Spleen (tissue), 11 donors: ENCODE measurements at regions not wholly inside any gene's neighbourhood (a gene's known extent, or its start where the extent isn't known, plus 50 kb on each side); places are given as distances from the start of the nearest gene placed in this dataset.

ENCODE experiments used
- DNase-seq: peaks from one replicate; pipeline ENCODE4 v3.0.0-alpha.2; 2020
- H3K27ac ChIP-seq, 8 donors: fragments of 200-600 bp; sonication (generic) in 7 of 8; 1 replicate in 4 of 8; 2 replicates in 4 of 8; pipeline versions ENCODE4 v1.5.0 to v1.8.0; 2016 to 2021; ENCODE audit warnings: inconsistent platforms in 4 of 8, mild to moderate bottlenecking in 4 of 8, moderate library complexity in 1 of 8
- H3K27me3 ChIP-seq, 7 donors: fragments of 200-600 bp; sonication (generic) in 6 of 7; replicated peaks in 1 of 7; 1 replicate in 4 of 7; 2 replicates in 3 of 7; pipeline versions ENCODE4 v1.5.0 to v1.8.0; 2016 to 2021; ENCODE audit warnings: inconsistent platforms in 3 of 7, mild to moderate bottlenecking in 1 of 7
- H3K36me3 ChIP-seq, 6 donors: fragments of 200-600 bp; sonication (generic) in 5 of 6; 1 replicate in 4 of 6; 2 replicates in 2 of 6; pipeline versions ENCODE4 v1.5.0 to v1.8.0; 2016 to 2021; ENCODE audit warnings: inconsistent platforms in 2 of 6
- H3K4me1 ChIP-seq, 6 donors: fragments of 200-600 bp; sonication (generic) in 5 of 6; 1 replicate in 3 of 6; 2 replicates in 3 of 6; pipeline versions ENCODE4 v1.5.0 to v1.8.0; 2016 to 2021; ENCODE audit warnings: inconsistent platforms in 3 of 6
- H3K4me3 ChIP-seq, 8 donors: fragments of 200-600 bp; sonication (generic) in 7 of 8; 1 replicate in 4 of 8; 2 replicates in 4 of 8; pipeline versions ENCODE4 v1.5.0 to v1.8.0; 2016 to 2021; ENCODE audit warnings: inconsistent platforms in 4 of 8, mild to moderate bottlenecking in 4 of 8, moderate library complexity in 2 of 8
- H3K9me3 ChIP-seq, 8 donors: fragments of 200-600 bp; sonication (generic) in 7 of 8; 1 replicate in 4 of 8; 2 replicates in 4 of 8; pipeline versions ENCODE4 v1.5.0 to v1.8.0; 2016 to 2021; ENCODE audit warnings: inconsistent platforms in 4 of 8
- CTCF ChIP-seq, 11 experiments: fragments of 200-600 bp in 7 of 11; fragments of 450-650 bp in 4 of 11; sonication (generic) in 4 of 11; IDR thresholded peaks in 8 of 11; conservative IDR thresholded peaks in 3 of 11; 1 replicate in 7 of 11; 2 replicates in 4 of 11; pipeline versions ENCODE4 v1.4.0 to v1.8.0; 2016 to 2021; ENCODE audit warnings: antibody characterized with exemption in 11 of 11, inconsistent platforms in 4 of 11, mild to moderate bottlenecking in 1 of 11
- POLR2A ChIP-seq, 3 donors: fragments of 450-650 bp; IDR thresholded peaks; one replicate each; pipeline ENCODE4 v1.5.1; 2017; ENCODE audit warnings: antibody characterized with exemption in 3 of 3, mild to moderate bottlenecking in 1 of 3
- POLR2AphosphoS5 ChIP-seq, 3 donors: sonication (generic); formaldehyde crosslinking; IDR thresholded peaks; one replicate each; pipeline ENCODE4 v1.5.1; 2017; ENCODE audit warnings: antibody characterized with exemption in 3 of 3
- WGBS, 5 donors: extraction: QIAGEN DNeasy Blood & Tissue Kit in 3 of 5; methylation state at CpG; one replicate each; pipeline versions ENCODE4 v1.1.5 to v1.1.7; 2013 to 2018; 5-methylcytosine and 5-hydroxymethylcytosine counted together
- intact Hi-C: fragments of 100-400 bp; cut with DNase I; formaldehyde crosslinking; loops from one replicate; pipeline ENCODE4 v1.15.0; 2023; ENCODE audit warnings: low total_unique reads
- donor health status: healthy with polysubstance abuse.
- donor health status: DM: no; HTN: no; CAD: no; lungs with moderate emphysema.
- donor health status: DM: no; HTN: no; CAD: no.
- donor health status: Bipolar disorder and iron deficiency.
- donor health status: healthy.
- donor health status: DM: no; HTN: no; CAD: no.
- donor health status: DM: yes; HTN: yes; CAD: no.

GRCh38 chr13:112184261-112184660 lies 117.3 kb downstream of the SOX1 start:
- 78 to 86% (median 81%) methylated on average over 13 to 14 of the region's 14 CpGs for WGBS, 5 donors
- no peak overlapping the region for H3K27ac ChIP-seq
- TF ChIP-seq POLR2A (IDR thresholded peaks at IDR 0.05) (no peak), POLR2AphosphoS5 (IDR thresholded peaks at IDR 0.05) (no peak), CTCF (IDR thresholded peaks at IDR 0.05 in 8 of 11, conservative IDR thresholded peaks at IDR 0.05 in 3 of 11) (no peak)
- H3K4me3 ChIP-seq = no peak overlapping the region
- no peak for DNase-seq
- peaks cover 0 to 17% (median 0%) of the 10 kb centered on the region in 8 donors for H3K9me3 ChIP-seq
- H3K4me1 ChIP-seq = no peaks in the 10 kb centered on the region
- intact Hi-C loops = no loop called here
- H3K27me3 ChIP-seq = peaks cover 0 to 32% (median 0%) of the 10 kb centered on the region in 7 donors
- no peaks in the 10 kb centered on the region for H3K36me3 ChIP-seq

GRCh38 chr13:112184851-112185371 lies 118.0 kb downstream of the SOX1 start:
- H3K27ac ChIP-seq = no peak overlapping the region
- H3K4me1 ChIP-seq = no peaks in the 10 kb centered on the region
- intact Hi-C loops = no loop called here
- no peak for DNase-seq
- H3K36me3 ChIP-seq = no peaks in the 10 kb centered on the region
- H3K9me3 ChIP-seq = peaks cover 0 to 17% (median 0%) of the 10 kb centered on the region in 8 donors
- TF ChIP-seq POLR2A (IDR thresholded peaks at IDR 0.05) (no peak), POLR2AphosphoS5 (IDR thresholded peaks at IDR 0.05) (no peak), CTCF (IDR thresholded peaks at IDR 0.05 in 8 of 11, conservative IDR thresholded peaks at IDR 0.05 in 3 of 11) (no peak)
- H3K4me3 ChIP-seq = no peak overlapping the region
- WGBS, 5 donors = 76 to 93% (median 86%) methylated on average over 15 of the region's 15 CpGs
- H3K27me3 ChIP-seq = peaks cover 0 to 27% (median 0%) of the 10 kb centered on the region in 7 donors

GRCh38 chr13:112185466-112185865 lies 118.5 kb downstream of the SOX1 start:
- Histone ChIP-seq H3K27me3 (peaks cover 0 to 27% (median 0%) of the 10 kb centered on the region in 7 donors), H3K4me3 (no peak overlapping the region), H3K36me3 (no peaks in the 10 kb centered on the region), H3K9me3 (peaks cover 0 to 17% (median 0%) of the 10 kb centered on the region in 8 donors), H3K27ac (no peak overlapping the region), H3K4me1 (no peaks in the 10 kb centered on the region)
- 81 to 84% (median 83%) methylated on average over 9 of the region's 9 CpGs for WGBS, 5 donors
- TF ChIP-seq POLR2AphosphoS5 (IDR thresholded peaks at IDR 0.05) (no peak), POLR2A (IDR thresholded peaks at IDR 0.05) (no peak), CTCF (IDR thresholded peaks at IDR 0.05 in 8 of 11, conservative IDR thresholded peaks at IDR 0.05 in 3 of 11) (no peak)
- intact Hi-C loops = no loop called here
- DNase-seq = no peak

- intact Hi-C loops = no loop called here
- Histone ChIP-seq H3K9me3 (peaks cover 0 to 17% (median 0%) of the 10 kb centered on the region in 8 donors), H3K27ac (no peak overlapping the region), H3K36me3 (no peaks in the 10 kb centered on the region), H3K4me1 (no peaks in the 10 kb centered on the region), H3K4me3 (no peak overlapping the region), H3K27me3 (peaks cover 0 to 22% (median 0%) of the 10 kb centered on the region in 7 donors)
- TF ChIP-seq CTCF (IDR thresholded peaks at IDR 0.05 in 8 of 11, conservative IDR thresholded peaks at IDR 0.05 in 3 of 11) (no peak), POLR2A (IDR thresholded peaks at IDR 0.05) (no peak), POLR2AphosphoS5 (IDR thresholded peaks at IDR 0.05) (no peak)
- DNase-seq = no peak
- 85 to 92% (median 89%) methylated on average over 6 of the region's 6 CpGs for WGBS, 5 donors
These were observed 119.1 kb downstream of the SOX1 start for GRCh38 chr13:112186091-112186490.
